CD4-positive, alpha-beta T cell treated with Interleukin-15 for 1 hour (primary cell): ENCODE measurements at regions not wholly inside any gene's neighbourhood (a gene's known extent, or its start where the extent isn't known, plus 50 kb on each side); places are given as distances from the start of the nearest gene placed in this dataset.
"Not testable (repeated sequence)": the region's sequence is repeated elsewhere in the genome, so short reads cannot be mapped to it uniquely, and the experiment has no call there.

Experiments
- DNase-seq: peaks from one replicate; pipeline ENCODE4 v3.0.0-alpha.2; 2020

DNA sequence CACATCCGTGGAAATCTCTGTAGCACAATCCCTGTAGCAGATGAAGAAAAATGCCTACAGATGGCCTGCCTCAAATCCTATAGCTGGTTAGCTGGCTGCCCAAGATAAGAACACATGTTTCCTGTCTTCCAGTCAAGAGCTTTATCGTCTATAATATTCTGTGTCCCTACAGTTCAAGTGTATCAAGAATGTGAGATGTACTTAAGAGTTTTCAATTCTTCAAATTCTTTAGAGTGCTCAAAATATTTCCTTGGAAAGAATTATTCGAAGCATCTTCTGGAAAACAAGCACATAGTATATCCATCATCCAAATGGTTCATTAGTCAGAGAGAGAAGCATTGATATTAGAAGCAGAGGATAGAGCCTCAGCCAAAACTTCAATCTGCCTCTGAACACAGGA is 239.8 kb downstream of the COG6 start:
- no peak for DNase-seq

DNA sequence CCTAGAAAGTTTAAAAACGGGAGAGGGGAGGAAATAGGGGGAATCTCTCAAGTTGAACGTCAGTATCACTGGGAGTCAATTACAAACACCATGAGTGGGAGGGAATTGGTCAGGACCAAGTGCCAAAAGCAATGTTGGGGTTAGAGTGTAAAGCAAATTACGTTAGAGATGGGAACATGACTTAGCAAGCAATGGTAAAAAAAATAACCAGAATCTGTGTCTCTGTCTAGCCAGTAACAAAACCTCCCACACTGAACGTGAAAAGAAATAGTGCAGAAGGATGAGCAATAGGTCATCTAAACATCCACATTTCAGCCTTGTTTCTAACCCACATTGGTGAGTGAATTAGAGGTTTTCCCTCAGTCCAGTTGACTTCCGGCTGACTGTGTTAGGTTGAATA is 242.2 kb downstream of the COG6 start:
- no peak for DNase-seq

DNA sequence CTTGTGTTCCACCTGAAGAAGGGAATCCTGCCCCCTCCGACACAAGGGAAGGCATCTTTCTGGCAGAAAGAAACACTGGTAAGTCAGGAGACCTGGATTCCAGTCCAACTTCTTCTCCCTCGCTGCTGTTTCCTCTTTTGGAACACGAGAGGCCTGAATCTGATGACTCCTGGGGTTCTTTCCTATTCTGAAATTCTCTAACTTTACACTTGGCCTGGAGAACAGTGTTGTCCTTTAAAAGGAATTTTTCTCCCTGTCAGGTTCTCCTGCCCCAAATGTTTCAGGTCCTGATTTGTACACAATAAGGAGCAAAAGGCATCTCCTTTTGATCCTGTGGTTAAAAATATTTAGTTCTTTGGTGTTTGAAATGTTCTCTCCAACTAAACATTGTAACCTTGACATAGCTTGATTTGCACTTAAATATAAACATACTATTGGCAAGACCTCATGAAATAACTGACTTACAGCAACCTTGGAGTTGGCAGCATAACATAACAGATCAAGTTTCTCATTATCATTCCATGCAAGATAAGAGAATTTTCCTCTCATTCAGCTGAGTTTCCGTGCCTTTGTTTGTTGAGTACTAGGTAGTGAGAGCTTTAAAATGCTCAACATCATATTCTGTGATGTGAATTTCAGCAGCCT is 244.8 kb downstream of the COG6 start:
- no peak for DNase-seq

GRCh38 chr13:39904959-39905358 is 249.5 kb downstream of the COG6 start:
- DNase-seq, result no peak

DNA sequence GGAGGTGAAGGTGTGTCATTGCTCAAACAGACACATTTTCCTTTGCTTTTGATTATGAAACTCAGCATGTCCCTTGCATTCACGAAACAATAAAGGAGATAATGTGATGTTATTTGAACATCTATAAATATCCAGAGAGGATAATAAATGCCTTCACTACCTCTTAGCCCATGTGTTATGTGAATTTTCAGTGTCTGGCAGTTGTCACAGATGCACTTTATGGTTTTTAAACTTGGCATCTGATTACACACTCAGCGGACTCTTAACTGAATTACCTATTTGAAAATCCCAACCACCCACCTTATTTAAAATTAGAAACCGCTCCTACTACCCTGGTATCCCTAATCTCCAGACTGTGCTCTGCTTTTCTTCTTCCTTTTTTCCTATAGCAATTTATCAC is 254.2 kb downstream of the COG6 start:
- DNase-seq, result no peak

GRCh38 chr13:39910041-39910440 is 254.6 kb downstream of the COG6 start:
- DNase-seq, result no peak

- DNase-seq, result no peak
These were observed 255.4 kb downstream of the COG6 start for GRCh38 chr13:39910833-39911232.

GRCh38 chr13:39913339-39913738 is 257.9 kb downstream of the COG6 start:
- no peak for DNase-seq

DNA sequence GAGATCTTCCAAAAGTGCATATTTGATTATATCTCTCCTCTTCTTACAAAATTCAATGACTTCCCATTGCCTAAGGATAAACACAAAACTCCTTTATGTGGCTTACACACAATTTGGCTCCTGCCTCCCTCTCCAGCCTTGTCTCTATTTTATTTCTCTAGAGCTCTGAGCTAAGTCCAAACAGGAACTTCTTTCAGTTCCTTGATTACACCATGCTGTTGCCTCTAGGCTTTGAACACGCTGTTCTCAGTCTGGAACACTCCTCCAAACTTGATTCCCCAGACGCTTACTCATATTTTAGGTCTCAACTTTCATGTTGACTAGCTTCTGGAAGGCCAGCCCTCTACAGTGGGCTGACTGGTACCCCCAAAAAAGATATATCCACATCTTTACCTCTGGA is 258.5 kb downstream of the COG6 start:
- DNase-seq, result no peak

DNA sequence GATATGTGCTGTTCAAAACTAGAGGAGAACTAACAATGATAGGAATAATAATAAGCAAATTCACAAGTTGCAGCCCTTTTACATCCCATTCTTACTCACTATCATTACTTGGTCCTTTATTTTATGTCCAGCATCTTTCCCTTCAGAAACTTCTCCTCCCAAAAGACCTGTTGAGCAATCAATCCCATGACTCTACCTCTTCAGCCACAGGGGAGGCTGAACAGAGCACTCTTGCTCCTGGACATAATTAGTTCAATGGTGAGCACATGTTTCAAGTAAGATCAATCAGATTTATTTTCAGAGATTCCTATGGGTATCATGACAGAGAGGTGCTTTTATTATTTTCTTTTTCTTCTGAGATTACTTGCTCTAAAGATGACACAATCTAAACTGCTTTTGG is 260.0 kb downstream of the COG6 start:
- no peak for DNase-seq

DNA sequence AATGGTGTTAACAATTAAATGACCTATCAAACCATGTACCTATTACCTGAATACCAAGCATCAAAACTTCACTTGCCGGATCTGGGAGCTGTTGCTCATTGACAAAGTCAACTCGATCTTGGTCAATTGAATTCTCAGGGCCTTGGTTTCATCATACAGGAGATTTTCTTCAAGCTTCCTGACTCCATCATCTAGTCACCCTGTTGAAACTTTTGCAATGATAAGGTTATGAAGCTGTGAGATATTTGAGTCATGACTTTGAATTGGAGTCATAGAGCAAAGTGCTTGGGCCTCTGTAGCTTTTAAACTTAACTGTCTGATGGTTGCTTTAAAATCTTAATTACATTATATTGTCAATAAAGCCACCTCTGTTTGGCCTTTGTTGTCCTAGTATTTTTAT is 260.9 kb downstream of the COG6 start:
- no peak for DNase-seq

- no peak for DNase-seq
These were observed 263.3 kb downstream of the COG6 start for GRCh38 chr13:39918620-39919236.

DNA sequence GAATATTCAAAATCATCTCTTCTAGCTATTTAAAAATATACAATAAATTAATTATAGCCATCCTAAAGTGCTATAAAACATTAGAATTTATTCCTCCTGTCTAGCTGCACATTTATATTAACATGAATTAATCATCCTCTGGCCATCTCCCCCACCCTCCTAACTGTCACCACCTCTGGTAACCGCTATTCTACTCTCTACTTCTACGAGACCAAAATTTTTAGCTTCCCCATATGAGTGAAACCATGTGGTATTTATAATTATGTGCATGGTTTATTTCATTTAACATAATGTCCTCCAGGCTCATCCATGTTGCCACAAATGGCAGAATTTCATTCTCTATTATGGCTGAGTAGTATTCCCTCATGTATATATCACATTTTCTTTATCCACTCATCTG is 265.2 kb downstream of the COG6 start:
- DNase-seq, result no peak

GRCh38 chr13:39926345-39926744 is 270.9 kb downstream of the COG6 start:
- DNase-seq, result no peak

- no peak for DNase-seq
These were observed 272.8 kb downstream of the COG6 start for GRCh38 chr13:39928261-39928660.

- no peak for DNase-seq
These were observed 274.1 kb downstream of the COG6 start for GRCh38 chr13:39929583-39929982.

DNA sequence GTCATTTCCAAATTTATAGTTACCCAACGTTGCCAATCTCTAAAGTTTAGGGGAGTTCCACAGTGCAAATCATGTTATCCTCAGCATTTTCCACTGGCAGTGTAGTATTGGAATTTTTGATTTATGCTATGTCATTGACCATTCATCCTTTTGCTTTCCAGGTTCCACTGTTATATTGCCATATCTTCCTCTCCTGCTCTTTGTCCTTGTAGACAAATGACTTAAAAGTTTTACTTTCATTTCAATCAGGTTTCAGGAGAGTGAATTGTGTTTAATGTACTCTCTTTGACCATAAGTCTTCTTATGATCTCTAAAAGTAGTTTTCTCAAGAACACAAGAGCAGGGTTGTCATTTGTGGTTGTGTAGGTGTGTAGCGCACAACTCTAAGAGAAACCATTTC is 274.6 kb downstream of the COG6 start:
- DNase-seq, result no peak

- DNase-seq, result no peak
These were observed 275.3 kb downstream of the COG6 start for GRCh38 chr13:39930544-39931444.

- DNase-seq, result no peak
These were observed 276.0 kb downstream of the COG6 start for GRCh38 chr13:39931505-39931904.

DNA sequence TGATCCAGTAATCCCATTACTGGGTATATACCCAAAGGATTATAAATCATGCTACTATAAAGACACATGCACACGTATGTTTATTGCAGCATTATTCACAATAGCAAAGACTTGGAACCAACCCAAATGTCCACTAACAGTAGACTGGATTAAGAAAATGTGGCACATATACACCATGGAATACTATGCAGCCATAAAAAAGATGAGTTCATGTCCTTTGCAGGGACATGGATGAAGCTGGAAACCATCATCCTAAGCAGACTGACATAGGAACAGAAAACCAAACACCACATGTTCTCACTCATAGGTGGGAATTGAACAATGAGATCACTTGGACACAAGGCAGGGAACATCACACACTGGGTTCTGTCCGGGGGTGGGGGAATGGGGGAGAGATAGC is 277.1 kb downstream of the COG6 start:
- not testable (repeated sequence) for DNase-seq

DNA sequence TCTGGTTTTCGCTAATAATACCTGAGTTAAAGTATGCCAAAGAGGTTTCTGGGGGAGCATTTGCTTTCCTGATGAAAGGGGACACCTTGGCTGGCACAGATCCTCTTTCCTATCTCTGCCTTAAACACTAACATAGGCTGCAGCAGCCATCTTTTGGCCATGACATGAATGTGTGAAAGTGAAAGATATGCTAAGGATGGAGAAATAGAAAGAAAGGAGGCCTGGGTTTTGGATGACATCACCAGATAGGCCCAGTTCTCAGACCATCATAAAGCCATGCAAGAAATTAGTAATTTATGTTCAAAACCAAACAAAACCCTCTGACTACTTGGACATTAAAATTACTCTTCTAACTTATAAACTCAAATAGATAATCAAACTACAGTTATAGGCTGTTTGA is 279.7 kb downstream of the COG6 start:
- DNase-seq, result no peak

DNA sequence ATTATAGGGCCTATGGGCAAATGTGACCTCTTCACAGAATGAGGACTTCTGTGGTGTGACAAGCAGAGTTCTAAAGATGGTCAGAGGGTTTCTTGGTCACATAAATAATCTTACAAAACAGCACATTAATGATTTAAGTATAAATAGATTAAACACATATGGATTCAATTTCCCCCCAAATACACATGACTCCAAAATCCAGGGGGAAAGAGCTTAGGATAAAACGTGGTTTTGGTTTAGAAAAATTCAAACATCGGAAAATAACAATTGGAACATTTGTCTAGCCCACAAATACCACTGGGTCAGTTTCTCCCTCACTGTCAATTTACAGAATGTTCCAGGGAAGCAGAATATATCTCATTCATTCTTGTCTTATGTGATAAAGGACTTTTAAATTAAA is 283.1 kb downstream of the COG6 start:
- DNase-seq, result no peak

- no peak for DNase-seq
These were observed 285.8 kb downstream of the COG6 start for GRCh38 chr13:39941236-39941635.

DNA sequence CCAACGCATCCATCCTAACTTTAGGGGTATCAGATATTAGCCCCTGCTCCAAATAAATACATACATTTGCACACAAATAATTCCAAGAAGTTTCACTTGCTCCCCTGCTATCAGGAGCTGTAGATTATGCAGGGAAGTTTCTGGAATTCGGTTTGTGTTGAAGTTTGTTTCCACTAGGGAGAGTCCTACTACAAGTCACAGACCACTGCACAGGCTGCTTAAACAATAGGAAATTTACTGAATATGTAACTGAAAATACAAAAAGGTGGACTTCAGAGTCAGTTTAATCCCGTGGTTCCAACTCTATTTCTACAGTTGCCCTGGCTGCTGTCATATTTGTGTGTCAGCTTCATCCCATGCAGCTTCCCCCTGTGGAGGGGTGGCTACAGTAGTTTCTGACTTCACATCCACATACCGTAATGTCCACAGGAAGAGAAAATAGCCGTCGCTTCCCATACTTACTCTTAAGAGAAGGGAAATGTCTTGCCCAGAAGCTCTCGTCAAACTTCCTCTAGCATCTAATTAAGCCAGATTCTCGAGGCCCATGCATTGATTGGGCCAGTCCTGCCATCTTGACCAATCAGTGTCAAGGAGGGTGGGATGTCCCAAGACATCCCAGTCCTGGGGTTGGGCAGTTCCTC is 286.6 kb downstream of the COG6 start:
- DNase-seq, result no peak
